Endothelial cell (in vitro differentiated cells): ENCODE measurements at regions not wholly inside any gene's neighbourhood (a gene's known extent, or its start where the extent isn't known, plus 50 kb on each side); places are given as distances from the start of the nearest gene placed in this dataset.

Experiments
- DNase-seq: peaks from one replicate; pipeline ENCODE4 v3.0.0; 2021; ENCODE audit warnings: low spot score
- H3K27ac Mint-ChIP-seq: one replicate; pipeline ENCODE4 v1.8.0; 2021; ENCODE audit warnings: mixed read lengths, inconsistent platforms; ENCODE audit not compliant: unreplicated experiment
- H3K27me3 Mint-ChIP-seq: one replicate; pipeline ENCODE4 v1.8.0; 2021; ENCODE audit warnings: mild to moderate bottlenecking, moderate library complexity, mixed read lengths, inconsistent platforms; ENCODE audit not compliant: unreplicated experiment
- H3K36me3 Mint-ChIP-seq: one replicate; pipeline ENCODE4 v1.8.0; 2021; ENCODE audit warnings: mild to moderate bottlenecking, low read depth, mixed read lengths, inconsistent platforms; ENCODE audit not compliant: unreplicated experiment
- H3K4me1 Mint-ChIP-seq: one replicate; pipeline ENCODE4 v1.8.0; 2021; ENCODE audit warnings: mild to moderate bottlenecking, mixed read lengths, inconsistent platforms; ENCODE audit not compliant: unreplicated experiment
- H3K4me3 Mint-ChIP-seq: one replicate; pipeline ENCODE4 v1.8.0; 2021; ENCODE audit warnings: mild to moderate bottlenecking, mixed read lengths, inconsistent platforms; ENCODE audit not compliant: unreplicated experiment
- H3K9me3 Mint-ChIP-seq: one replicate; pipeline ENCODE4 v1.8.0; 2021; ENCODE audit warnings: mixed read lengths, inconsistent platforms; ENCODE audit not compliant: unreplicated experiment
- CTCF ChIP-seq: fragments of 200-600 bp; sonication (generic); IDR thresholded peaks from one replicate; pipeline ENCODE4 v1.5.0; 2021; ENCODE audit warnings: antibody characterized with exemption; ENCODE audit not compliant: unreplicated experiment

- H3K4me3 Mint-ChIP-seq, result no peak overlapping the region
- DNase-seq, result no peak
- peaks cover 2% of the 10 kb centered on the region for H3K27me3 Mint-ChIP-seq
- peaks cover 12% of the 10 kb centered on the region for H3K9me3 Mint-ChIP-seq
- H3K27ac Mint-ChIP-seq, result no peak overlapping the region
- no peaks in the 10 kb centered on the region for H3K36me3 Mint-ChIP-seq
- no peaks in the 10 kb centered on the region for H3K4me1 Mint-ChIP-seq
- TF ChIP-seq CTCF, result no peak
Measured at GRCh38 chr20:19067986-19068385, 144.5 kb upstream of the SLC24A3 start.

GRCh38 chr20:19070026-19070425, 142.4 kb upstream of the SLC24A3 start:
- Mint-ChIP-seq H3K27ac (no peak overlapping the region), H3K27me3 (peaks cover 2% of the 10 kb centered on the region), H3K4me3 (no peak overlapping the region), H3K4me1 (peaks cover 6% of the 10 kb centered on the region), H3K9me3 (peaks cover 6% of the 10 kb centered on the region), H3K36me3 (no peaks in the 10 kb centered on the region)
- no peak for TF ChIP-seq CTCF
- no peak for DNase-seq

GRCh38 chr20:19070681-19071445, 141.6 kb upstream of the SLC24A3 start:
- Mint-ChIP-seq H3K36me3 (no peaks in the 10 kb centered on the region), H3K4me1 (peaks cover 8% of the 10 kb centered on the region), H3K27ac (no peak overlapping the region), H3K9me3 (peaks cover 2% of the 10 kb centered on the region), H3K4me3 (no peak overlapping the region), H3K27me3 (peaks cover 2% of the 10 kb centered on the region)
- DNase-seq, result no peak
- TF ChIP-seq CTCF, result no peak

- Mint-ChIP-seq H3K4me3 (no peak overlapping the region), H3K27me3 (peaks cover 4% of the 10 kb centered on the region), H3K4me1 (peaks cover 10% of the 10 kb centered on the region), H3K9me3 (no peaks in the 10 kb centered on the region), H3K36me3 (no peaks in the 10 kb centered on the region), H3K27ac (no peak overlapping the region)
- DNase-seq, result no peak
- TF ChIP-seq CTCF, result no peak
Measured at GRCh38 chr20:19071446-19071725, 141.1 kb upstream of the SLC24A3 start.

- H3K27me3 Mint-ChIP-seq, result peaks cover 4% of the 10 kb centered on the region
- no peak for DNase-seq
- H3K4me3 Mint-ChIP-seq, result no peak overlapping the region
- H3K9me3 Mint-ChIP-seq, result no peaks in the 10 kb centered on the region
- no peak for TF ChIP-seq CTCF
- no peaks in the 10 kb centered on the region for H3K36me3 Mint-ChIP-seq
- H3K27ac Mint-ChIP-seq, result no peak overlapping the region
- peaks cover 10% of the 10 kb centered on the region for H3K4me1 Mint-ChIP-seq
Measured at GRCh38 chr20:19071902-19072498, 140.4 kb upstream of the SLC24A3 start.
